Smooth muscle cell (in vitro differentiated cells): ENCODE measurements at regions not wholly inside any gene's neighbourhood (a gene's known extent, or its start where the extent isn't known, plus 50 kb on each side); places are given as distances from the start of the nearest gene placed in this dataset.

Experiments
- DNase-seq: peaks from one replicate; lab custom pipeline; 2025; ENCODE audit not compliant: unreplicated experiment; lab: John Stamatoyannopoulos, UW
- H2AFZ ChIP-seq: fragments of 200-600 bp; sonication (generic); 2 replicates; pipeline ENCODE4 v1.6.0; 2016; ENCODE audit warnings: antibody characterized with exemption, low read depth, mild to moderate bottlenecking
- H3F3A ChIP-seq: fragments of 200-600 bp; sonication (generic); 2 replicates; pipeline ENCODE4 v1.6.0; 2017; ENCODE audit warnings: antibody characterized with exemption, low read depth
- H3K27ac ChIP-seq: fragments of 200-600 bp; sonication (generic); 2 replicates; pipeline ENCODE4 v1.5.1; 2016; ENCODE audit warnings: low read depth, mild to moderate bottlenecking
- H3K27me3 ChIP-seq: fragments of 200-600 bp; sonication (generic); 2 replicates; pipeline ENCODE4 v1.6.1; 2016; ENCODE audit warnings: low read depth, mild to moderate bottlenecking
- H3K36me3 ChIP-seq: fragments of 200-600 bp; sonication (generic); 2 replicates; pipeline ENCODE4 v1.5.1; 2016; ENCODE audit warnings: low read depth
- H3K4me1 ChIP-seq: fragments of 200-600 bp; sonication (generic); 2 replicates; pipeline ENCODE4 v1.5.1; 2016; ENCODE audit warnings: low read depth
- H3K4me2 ChIP-seq: fragments of 200-600 bp; sonication (generic); 2 replicates; pipeline ENCODE4 v1.6.0; 2016; ENCODE audit warnings: mild to moderate bottlenecking
- H3K4me3 ChIP-seq: fragments of 200-600 bp; sonication (generic); 2 replicates; pipeline ENCODE4 v1.5.1; 2016; ENCODE audit warnings: mild to moderate bottlenecking
- H3K79me2 ChIP-seq: fragments of 200-600 bp; sonication (generic); 2 replicates; pipeline ENCODE4 v1.6.0; 2016; ENCODE audit warnings: low read depth, mild to moderate bottlenecking
- H3K9ac ChIP-seq: fragments of 200-600 bp; sonication (generic); 2 replicates; pipeline ENCODE4 v1.6.0; 2016; ENCODE audit warnings: low read depth
- H3K9me3 ChIP-seq: fragments of 200-600 bp; sonication (generic); replicated peaks from 2 replicates; pipeline ENCODE4 v1.5.1; 2016; ENCODE audit warnings: low read depth
- H4K20me1 ChIP-seq: fragments of 200-600 bp; sonication (generic); 2 replicates; pipeline ENCODE4 v1.6.0; 2016; ENCODE audit warnings: low read depth
- WGBS: methylation state at CpG from one replicate; pipeline ENCODE4 v1.1.7; 2016; ENCODE audit warnings: low lambda C conversion rate; 5-methylcytosine and 5-hydroxymethylcytosine counted together
- TF ChIP-seq, protein P1 (sequence below): fragments of 200-600 bp; sonication (generic); IDR thresholded peaks from 2 replicates; pipeline ENCODE4 v1.5.1; 2017; ENCODE audit warnings: borderline replicate concordance, mild to moderate bottlenecking, antibody characterized with exemption; ENCODE audit not compliant: insufficient read depth, poor library complexity, severe bottlenecking

DNA sequence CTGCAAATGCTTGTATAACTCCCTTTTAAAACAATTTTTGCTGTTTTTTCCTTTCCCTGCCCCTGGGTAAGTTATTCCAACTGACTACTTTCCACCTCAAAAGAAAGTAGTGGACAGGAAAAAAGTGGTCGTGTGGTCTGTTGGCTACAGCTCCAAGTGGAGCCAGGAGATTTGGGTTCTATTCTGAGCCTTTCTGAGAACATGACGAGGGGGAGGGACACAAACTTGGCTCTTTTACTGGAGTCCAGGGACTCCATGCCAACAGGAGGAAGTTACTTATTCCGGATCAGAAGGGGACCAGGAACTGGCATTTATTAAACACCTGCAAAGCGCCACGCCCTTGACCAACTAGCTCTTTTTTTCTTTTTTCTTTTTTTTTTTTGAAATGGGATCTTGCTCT lies 79.0 kb upstream of the CAPZB start:
- Histone ChIP-seq H3K9ac (no peak overlapping the region), H4K20me1 (no peaks in the 10 kb centered on the region), H3K4me3 (no peak overlapping the region), H3K27me3 (no peaks in the 10 kb centered on the region), H2AFZ (no peak overlapping the region), H3K79me2 (no peaks in the 10 kb centered on the region), H3K27ac (no peak overlapping the region), H3K9me3 (no peaks in the 10 kb centered on the region), H3K36me3 (no peaks in the 10 kb centered on the region), H3K4me1 (no peaks in the 10 kb centered on the region), H3F3A (no peaks in the 10 kb centered on the region), H3K4me2 (no peak overlapping the region)
- TF ChIP-seq, protein P1, sequence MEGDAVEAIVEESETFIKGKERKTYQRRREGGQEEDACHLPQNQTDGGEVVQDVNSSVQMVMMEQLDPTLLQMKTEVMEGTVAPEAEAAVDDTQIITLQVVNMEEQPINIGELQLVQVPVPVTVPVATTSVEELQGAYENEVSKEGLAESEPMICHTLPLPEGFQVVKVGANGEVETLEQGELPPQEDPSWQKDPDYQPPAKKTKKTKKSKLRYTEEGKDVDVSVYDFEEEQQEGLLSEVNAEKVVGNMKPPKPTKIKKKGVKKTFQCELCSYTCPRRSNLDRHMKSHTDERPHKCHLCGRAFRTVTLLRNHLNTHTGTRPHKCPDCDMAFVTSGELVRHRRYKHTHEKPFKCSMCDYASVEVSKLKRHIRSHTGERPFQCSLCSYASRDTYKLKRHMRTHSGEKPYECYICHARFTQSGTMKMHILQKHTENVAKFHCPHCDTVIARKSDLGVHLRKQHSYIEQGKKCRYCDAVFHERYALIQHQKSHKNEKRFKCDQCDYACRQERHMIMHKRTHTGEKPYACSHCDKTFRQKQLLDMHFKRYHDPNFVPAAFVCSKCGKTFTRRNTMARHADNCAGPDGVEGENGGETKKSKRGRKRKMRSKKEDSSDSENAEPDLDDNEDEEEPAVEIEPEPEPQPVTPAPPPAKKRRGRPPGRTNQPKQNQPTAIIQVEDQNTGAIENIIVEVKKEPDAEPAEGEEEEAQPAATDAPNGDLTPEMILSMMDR = no peak
- no peak for DNase-seq
- 93% methylated on average over 5 of the region's 5 CpGs for WGBS

GRCh38 chr1:19563324-19564097 lies 78.2 kb upstream of the CAPZB start:
- peak overlapping the region; percentile 77 for H2AFZ ChIP-seq
- no peak overlapping the region for H3K4me2 ChIP-seq
- peak overlapping the region; percentile 10 for H3K27ac ChIP-seq
- TF ChIP-seq, protein P1 = no peak
- no peak overlapping the region for H3K9ac ChIP-seq
- H3K4me3 ChIP-seq = no peak overlapping the region
- no peaks in the 10 kb centered on the region for H3F3A ChIP-seq
- no peaks in the 10 kb centered on the region for H3K36me3 ChIP-seq
- H4K20me1 ChIP-seq = no peaks in the 10 kb centered on the region
- 73% methylated on average over 15 of the region's 15 CpGs for WGBS
- H3K4me1 ChIP-seq = no peaks in the 10 kb centered on the region
- H3K27me3 ChIP-seq = no peaks in the 10 kb centered on the region
- no peak for DNase-seq
- H3K9me3 ChIP-seq = no peaks in the 10 kb centered on the region
- no peaks in the 10 kb centered on the region for H3K79me2 ChIP-seq

- H3F3A ChIP-seq = no peaks in the 10 kb centered on the region
- DNase-seq = no peak
- no peak overlapping the region for H3K27ac ChIP-seq
- H3K36me3 ChIP-seq = no peaks in the 10 kb centered on the region
- H3K4me3 ChIP-seq = no peak overlapping the region
- H3K9ac ChIP-seq = no peak overlapping the region
- H3K4me1 ChIP-seq = no peaks in the 10 kb centered on the region
- H3K79me2 ChIP-seq = no peaks in the 10 kb centered on the region
- no peak overlapping the region for H3K4me2 ChIP-seq
- TF ChIP-seq, protein P1 = no peak
- H3K9me3 ChIP-seq = no peaks in the 10 kb centered on the region
- H3K27me3 ChIP-seq = no peaks in the 10 kb centered on the region
- H4K20me1 ChIP-seq = no peaks in the 10 kb centered on the region
- 88% methylated on average over 2 of the region's 2 CpGs for WGBS
- H2AFZ ChIP-seq = no peak overlapping the region
These were observed 77.5 kb upstream of the CAPZB start for GRCh38 chr1:19562847-19563246.

GRCh38 chr1:19560480-19560879 lies 75.1 kb upstream of the CAPZB start:
- no peaks in the 10 kb centered on the region for H4K20me1 ChIP-seq
- no peaks in the 10 kb centered on the region for H3K79me2 ChIP-seq
- 100% methylated on average over 4 of the region's 4 CpGs for WGBS
- H3K27ac ChIP-seq = peak overlapping the region; percentile 76
- H3K27me3 ChIP-seq = no peaks in the 10 kb centered on the region
- no peak overlapping the region for H3K4me3 ChIP-seq
- H3K9me3 ChIP-seq = no peaks in the 10 kb centered on the region
- H3K4me1 ChIP-seq = no peaks in the 10 kb centered on the region
- DNase-seq = no peak
- TF ChIP-seq, protein P1 = no peak
- no peak overlapping the region for H3K9ac ChIP-seq
- H2AFZ ChIP-seq = no peak overlapping the region
- H3F3A ChIP-seq = no peaks in the 10 kb centered on the region
- no peaks in the 10 kb centered on the region for H3K36me3 ChIP-seq
- no peak overlapping the region for H3K4me2 ChIP-seq
